H1 (cell line): ENCODE measurements at regions not wholly inside any gene's neighbourhood (a gene's known extent, or its start where the extent isn't known, plus 50 kb on each side); places are given as distances from the start of the nearest gene placed in this dataset.

Experiments
- CTBP2 ChIP-seq: IDR thresholded peaks from 2 replicates; pipeline ENCODE4 v1.7.0; 2011; ENCODE audit warnings: borderline replicate concordance, mild to moderate bottlenecking, moderate library complexity, mixed read lengths, low read length; ENCODE audit not compliant: insufficient read depth, insufficient read length
- EGR1 ChIP-seq: IDR thresholded peaks from 2 replicates; pipeline ENCODE4 v1.6.1; 2011; ENCODE audit warnings: low read depth, low read length, borderline replicate concordance
- EZH2 ChIP-seq: fragments of 200-600 bp; sonication (generic); IDR thresholded peaks from 2 replicates; pipeline ENCODE4 v1.7.1; 2012; ENCODE audit warnings: low read depth, mild to moderate bottlenecking, moderate library complexity, low read length, inconsistent platforms; ENCODE audit not compliant: severe bottlenecking
- GTF2F1 ChIP-seq: IDR thresholded peaks from 2 replicates; pipeline ENCODE4 v1.6.1; 2012; ENCODE audit warnings: low read depth, low read length, improper control_type of control experiment, borderline replicate concordance
- JUND ChIP-seq: IDR thresholded peaks from 2 replicates; pipeline ENCODE4 v1.6.1; 2011; ENCODE audit warnings: mild to moderate bottlenecking, improper control_type of control experiment, low read length
- MAX ChIP-seq: IDR thresholded peaks from 2 replicates; pipeline ENCODE4 v1.6.1; 2012; ENCODE audit warnings: inconsistent platforms
- POLR2AphosphoS5 ChIP-seq: IDR thresholded peaks from 2 replicates; pipeline ENCODE4 v1.6.1; 2011; ENCODE audit warnings: low read depth, low read length
- POU5F1 ChIP-seq: IDR thresholded peaks from 2 replicates; pipeline ENCODE4 v1.6.1; 2011; ENCODE audit warnings: low read depth, mild to moderate bottlenecking, low read length, moderate library complexity
- TBP ChIP-seq: IDR thresholded peaks from 2 replicates; pipeline ENCODE4 v1.6.1; 2011; ENCODE audit warnings: low read depth, low read length, improper control_type of control experiment

GRCh38 chr7:24466168-24466768 is 107.0 kb upstream of the PALS2 start (continued):
- TF ChIP-seq MAX (no peak), POLR2AphosphoS5 (no peak), GTF2F1 (no peak), POU5F1 (no peak), EZH2 (no peak), JUND (no peak), EGR1 (no peak), TBP (no peak), CTBP2 (no peak)
